Activated T-cell treated with anti-CD3 and anti-CD28 coated beads for 1 hour (primary cell): ENCODE measurements at regions not wholly inside any gene's neighbourhood (a gene's known extent, or its start where the extent isn't known, plus 50 kb on each side); places are given as distances from the start of the nearest gene placed in this dataset.

Source experiments
- DNase-seq: peaks from one replicate; pipeline ENCODE4 v3.0.0-alpha.2; 2020; ENCODE audit warnings: low read depth

GRCh38 chr2:37425408-37425807, 81.0 kb downstream of the QPCT start:
- no peak for DNase-seq

GRCh38 chr2:37427241-37427640, 82.8 kb downstream of the QPCT start:
- no peak for DNase-seq

- DNase-seq, result no peak
Measured at GRCh38 chr2:37436323-37436722, 91.9 kb downstream of the QPCT start.

DNA sequence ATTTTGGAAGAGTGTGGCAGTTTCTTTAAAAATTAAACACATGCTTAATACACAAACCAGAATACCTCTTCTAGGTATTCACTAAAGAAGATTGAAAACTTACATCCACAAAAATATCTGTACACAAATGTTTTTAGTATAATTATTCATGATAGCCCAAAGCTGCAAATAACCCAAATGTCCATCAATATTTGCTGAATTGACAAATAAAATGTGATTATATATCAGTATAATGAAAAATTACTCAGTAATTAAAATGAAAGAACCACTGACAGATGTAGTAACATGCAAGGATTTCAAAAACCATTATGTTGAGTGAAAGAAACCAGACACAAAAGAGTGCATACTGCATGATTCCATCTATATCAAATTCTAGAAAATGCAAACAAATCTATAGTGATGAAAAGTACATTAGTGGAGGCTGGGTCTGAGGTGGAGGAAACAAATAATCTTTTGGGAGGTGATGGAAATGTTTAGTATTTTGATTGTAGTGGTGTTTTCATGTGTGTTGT, 94.8 kb downstream of the QPCT start:
- no peak for DNase-seq

- DNase-seq, result no peak
Measured at GRCh38 chr2:37441055-37441454, 96.6 kb downstream of the QPCT start.

GRCh38 chr2:37443082-37443481, 98.7 kb downstream of the QPCT start:
- no peak for DNase-seq

GRCh38 chr2:37447446-37447845, 103.0 kb downstream of the QPCT start:
- DNase-seq, result no peak

DNA sequence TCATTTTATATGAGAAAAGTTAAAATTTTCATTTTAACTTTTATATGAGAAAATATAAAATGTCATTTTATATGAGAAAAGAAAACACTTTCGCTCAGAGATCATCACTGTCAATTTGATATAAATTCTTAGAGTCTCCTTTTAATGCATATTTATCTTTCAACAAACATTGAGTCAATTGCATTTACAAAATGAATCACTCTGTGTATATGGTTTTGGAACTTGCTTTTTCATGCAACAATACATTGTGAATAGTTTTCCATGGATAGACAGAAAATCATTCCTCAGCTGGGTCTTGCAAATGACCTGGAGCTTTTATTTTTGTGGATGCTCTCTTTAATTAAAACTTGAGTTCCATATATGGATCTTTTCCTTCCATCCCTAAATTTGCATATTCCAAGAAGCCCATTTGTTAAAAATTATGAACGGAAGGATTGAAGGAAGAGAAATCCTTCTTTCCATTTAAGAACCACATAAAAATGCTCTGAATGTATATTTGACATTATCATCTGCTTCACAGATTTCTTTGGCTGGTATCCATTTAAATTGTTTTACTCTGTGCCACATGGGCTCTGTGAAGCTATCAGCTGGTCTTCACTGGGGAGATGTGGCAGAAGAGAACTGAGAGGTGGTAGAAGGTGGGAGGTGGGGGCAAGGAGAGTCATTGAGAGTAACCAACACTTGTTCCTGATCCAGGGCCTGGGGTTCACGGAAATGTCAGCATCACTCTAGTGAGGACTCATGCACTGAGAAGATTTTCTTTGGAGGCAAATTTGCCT, 104.1 kb downstream of the QPCT start:
- no peak for DNase-seq

GRCh38 chr2:37449761-37450296, 105.4 kb downstream of the QPCT start:
- DNase-seq, result no peak

DNA sequence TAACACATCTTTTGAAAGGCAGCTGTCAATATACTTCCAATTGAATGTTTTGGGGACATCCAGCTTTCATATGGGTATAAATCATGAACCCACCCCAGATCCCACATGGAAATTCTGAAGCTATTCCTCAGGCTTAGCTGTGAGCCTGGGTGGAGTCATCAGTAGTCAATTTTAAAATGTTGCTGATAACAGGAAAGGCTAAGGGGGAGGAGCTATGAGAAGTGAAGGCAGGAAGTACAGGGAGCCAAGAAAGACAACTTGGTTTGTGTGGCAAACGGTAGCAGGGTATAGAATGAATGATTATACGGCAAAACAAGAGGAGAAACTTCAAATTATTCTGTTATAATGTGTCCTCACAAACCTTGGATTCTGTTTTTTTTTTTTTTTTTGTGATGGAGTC, 108.6 kb downstream of the QPCT start:
- DNase-seq, result no peak

DNA sequence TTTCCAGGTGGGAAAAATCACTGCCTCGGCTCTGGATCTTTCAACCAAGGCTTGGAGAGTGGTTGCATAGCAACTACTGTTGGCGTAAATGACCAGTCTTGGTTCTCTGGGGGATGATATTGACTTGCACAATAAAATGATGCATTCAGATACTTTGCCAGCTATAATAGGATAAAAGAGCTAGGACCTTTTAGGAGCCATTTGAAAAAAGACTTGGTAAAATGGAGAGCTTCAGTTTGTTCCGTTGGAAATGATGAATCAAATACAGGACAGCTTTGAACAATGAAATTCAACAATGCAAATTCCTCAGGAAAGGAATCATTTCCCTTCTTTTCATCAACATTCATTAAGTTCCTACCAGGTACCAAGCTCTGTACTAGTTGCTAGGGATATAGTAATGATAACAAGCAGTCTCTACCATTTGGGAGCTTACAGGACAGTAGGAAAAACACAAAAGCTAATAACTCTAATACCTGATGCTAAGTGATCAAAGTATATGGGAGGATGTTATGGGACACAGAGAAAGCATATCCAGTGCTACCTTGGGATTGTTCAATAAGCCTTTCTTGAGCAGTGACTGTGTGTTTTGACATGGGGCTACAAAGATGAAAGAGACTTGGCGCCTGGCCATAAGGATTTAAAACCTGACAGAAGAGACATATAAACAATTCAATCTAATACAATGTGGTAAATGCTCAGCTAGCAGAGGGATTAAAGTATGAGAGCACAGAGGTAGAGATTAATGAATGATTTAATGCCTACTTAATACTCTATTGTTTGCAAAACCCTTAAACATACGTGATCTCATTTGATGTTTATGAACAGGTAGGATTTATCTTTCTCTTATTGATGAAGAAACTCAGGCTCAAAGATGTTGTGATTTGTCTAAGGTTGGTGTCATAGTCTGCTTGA, 110.7 kb downstream of the QPCT start:
- no peak for DNase-seq

DNA sequence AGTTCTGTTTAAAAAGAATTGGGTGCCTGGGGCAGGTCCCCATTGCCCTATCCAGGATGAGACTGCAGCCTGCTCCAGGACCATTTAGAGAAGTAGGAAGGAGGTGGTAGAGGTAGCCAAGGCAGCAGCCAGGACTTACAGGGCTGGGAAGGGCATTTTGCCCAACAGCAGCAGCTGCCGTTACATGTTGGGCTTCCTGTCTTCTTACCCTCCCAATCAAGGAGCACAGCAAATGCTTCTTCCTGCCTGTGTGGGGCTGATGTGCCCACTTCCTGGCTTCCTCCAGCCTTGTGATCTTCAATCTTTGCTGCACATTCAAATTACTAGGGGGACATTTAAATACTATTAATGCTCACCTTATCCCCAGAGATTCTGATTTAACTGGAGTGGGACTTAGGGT, 112.0 kb downstream of the QPCT start:
- no peak for DNase-seq

- no peak for DNase-seq
Measured at GRCh38 chr2:37457401-37457901, 113.0 kb downstream of the QPCT start.

GRCh38 chr2:37458133-37458532, 113.7 kb downstream of the QPCT start:
- no peak for DNase-seq

DNA sequence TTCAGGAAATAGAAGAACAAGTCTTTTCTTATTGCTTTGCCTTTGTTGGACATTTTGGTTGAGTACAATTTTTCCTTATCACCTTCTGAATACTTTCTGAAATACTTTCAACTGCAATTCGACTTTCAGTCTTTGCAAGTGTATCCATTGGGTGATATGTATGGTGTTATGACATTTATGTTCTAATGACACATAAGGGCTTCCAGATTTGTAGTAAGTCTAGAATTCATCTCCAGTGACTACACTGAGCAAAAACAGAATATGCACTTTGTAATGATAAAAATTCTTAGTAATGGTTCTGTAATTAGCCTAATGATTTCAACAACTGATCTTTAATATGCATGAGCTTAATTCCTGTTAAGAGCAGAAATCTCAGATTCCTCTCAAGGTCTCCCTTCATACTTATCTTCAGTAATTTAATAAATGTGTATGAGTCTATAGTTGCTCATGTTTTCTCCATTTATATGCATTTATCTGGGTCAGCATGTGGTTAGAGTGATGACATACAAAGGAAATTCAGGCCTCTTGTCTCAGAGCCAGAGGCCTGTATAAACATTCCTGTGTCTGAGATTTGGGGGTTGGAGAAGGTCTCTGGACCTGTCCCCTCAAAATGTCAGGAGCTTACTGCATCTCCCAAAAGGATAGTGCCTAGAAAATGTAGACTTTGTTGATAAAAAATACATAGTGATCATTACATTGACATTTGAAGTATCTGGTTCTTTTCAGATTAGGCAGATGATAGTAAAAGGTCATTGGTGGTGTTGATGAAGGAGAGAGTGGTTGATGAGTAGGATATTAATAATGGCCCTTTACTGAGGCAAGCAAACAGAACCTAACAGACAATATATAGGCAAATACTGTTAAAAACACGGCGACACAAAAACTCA, 114.9 kb downstream of the QPCT start:
- DNase-seq, result no peak

DNA sequence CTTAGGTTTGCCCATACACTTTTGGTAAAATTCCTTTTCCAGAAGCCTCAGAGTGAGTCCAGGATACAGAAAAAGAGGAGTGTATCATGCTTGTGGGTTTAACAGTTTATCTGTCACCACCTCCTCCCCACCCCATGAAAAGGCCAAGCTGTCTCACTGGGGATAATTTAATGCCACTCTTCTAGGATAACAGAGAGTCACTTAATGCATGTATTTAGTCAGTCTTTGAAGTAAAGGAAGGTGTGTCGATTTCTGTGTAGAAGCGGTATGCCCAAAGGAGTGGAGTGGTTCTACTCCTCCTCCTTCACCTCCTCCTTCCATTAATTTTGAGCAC, 116.4 kb downstream of the QPCT start:
- no peak for DNase-seq

- no peak for DNase-seq
Measured at GRCh38 chr2:37464067-37464466, 119.6 kb downstream of the QPCT start.

GRCh38 chr2:37466533-37467222, 122.2 kb downstream of the QPCT start:
- DNase-seq, result no peak

- no peak for DNase-seq
Measured at GRCh38 chr2:37468170-37468569, 123.7 kb downstream of the QPCT start.

DNA sequence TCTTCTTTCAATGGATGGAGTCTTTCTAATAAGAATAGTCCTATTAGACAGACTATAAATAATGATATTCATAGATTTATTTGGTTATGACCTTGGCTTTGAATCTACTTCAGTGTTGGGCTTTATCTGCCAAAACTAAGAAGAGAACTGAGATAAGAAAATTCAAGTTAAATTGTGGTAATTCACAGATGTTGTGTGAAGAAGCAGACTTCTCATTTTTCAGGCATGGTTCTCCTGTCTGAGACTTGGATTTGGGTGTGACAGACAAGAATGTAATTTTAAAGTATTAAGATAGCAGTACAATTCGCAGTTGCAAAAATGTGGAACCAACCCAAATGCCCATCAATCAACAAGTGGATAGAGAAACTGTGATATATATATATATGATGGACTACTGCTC, 124.7 kb downstream of the QPCT start:
- no peak for DNase-seq

GRCh38 chr2:37471104-37471503, 126.7 kb downstream of the QPCT start:
- DNase-seq, result no peak
